Ecto neural progenitor cell (in vitro differentiated cells): ENCODE measurements at regions not wholly inside any gene's neighbourhood (a gene's known extent, or its start where the extent isn't known, plus 50 kb on each side); places are given as distances from the start of the nearest gene placed in this dataset.

Source experiments
- DNase-seq: peaks from one replicate; pipeline ENCODE4 v3.0.0-alpha.2; 2018; ENCODE audit warnings: low spot score

DNA sequence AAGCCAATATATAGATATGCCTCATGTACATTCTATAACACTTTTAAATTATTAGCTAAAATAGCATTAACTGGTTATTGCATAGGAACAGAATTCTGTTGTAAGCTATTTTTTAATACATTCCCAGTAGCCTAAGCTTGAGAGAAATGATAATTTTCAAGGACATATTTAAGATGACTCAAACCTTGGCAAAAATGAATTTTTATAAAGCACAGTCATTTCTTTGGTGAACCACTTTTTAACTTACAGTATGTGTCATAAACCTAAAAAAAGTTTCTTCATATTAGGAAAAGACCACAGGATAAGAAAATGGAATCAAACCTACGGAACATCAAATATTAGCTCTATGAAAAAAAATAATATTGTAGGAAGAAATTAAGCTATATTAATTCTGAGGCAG is 986.3 kb downstream of the STIM2 start:
- no peak for DNase-seq

DNA sequence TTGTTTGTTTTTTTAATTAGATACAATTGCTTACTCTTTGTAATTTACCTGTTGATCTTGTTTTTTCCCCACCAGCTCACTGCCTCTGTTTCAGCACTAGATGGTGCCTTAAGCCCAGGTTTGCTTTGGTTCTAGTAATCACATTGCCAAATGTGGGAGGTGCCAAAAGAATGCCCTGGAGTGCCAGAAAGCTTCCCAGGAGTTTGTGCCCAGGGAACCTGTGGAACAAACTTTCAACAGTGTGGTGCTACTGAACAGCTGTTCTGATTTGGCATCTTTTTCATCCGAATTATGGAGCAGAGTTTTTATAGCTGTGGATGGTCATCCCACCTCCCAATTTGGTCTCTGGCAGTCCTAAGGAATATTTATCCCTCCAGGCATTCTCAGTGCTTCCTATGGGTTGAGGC is 1000.7 kb downstream of the STIM2 start:
- DNase-seq = peak; percentile 53

DNA sequence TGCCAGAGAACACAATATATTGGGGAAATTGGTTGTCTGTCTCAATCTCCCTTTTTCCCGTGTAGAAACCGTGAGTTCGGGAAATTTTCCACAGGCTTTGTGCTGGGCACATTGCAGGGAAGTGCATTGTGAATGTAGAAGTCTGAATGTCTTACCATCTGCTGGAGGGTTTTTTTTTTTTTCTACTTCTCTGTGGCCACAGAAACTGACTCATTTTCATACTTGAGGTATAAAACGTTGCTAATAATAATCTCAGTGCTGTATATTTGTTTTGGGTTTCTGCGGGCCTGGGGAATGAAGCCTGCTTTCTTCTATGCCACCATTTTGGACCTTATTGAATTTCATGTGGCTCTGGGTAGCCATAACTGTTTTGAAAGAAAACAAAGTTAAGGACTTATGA is 1001.2 kb downstream of the STIM2 start:
- DNase-seq = no peak

DNA sequence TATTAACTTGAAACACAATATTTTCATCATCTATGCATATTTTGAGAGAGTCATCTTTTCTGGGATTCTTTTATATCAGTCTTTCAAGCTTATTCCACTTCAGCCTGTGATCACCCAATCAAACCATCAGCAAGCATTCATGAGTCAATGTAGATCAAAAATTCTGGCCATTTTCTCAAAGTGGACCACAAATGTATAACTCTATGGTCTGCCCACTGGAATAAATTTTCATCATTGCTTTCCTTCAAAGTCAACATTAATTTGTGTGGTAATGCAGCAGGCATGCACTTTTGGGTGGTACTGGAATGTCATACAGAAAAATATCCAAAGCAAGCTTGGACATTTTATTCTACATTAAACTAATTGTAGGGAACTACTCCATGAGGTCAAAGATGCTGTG is 1013.0 kb downstream of the STIM2 start:
- no peak for DNase-seq

DNA sequence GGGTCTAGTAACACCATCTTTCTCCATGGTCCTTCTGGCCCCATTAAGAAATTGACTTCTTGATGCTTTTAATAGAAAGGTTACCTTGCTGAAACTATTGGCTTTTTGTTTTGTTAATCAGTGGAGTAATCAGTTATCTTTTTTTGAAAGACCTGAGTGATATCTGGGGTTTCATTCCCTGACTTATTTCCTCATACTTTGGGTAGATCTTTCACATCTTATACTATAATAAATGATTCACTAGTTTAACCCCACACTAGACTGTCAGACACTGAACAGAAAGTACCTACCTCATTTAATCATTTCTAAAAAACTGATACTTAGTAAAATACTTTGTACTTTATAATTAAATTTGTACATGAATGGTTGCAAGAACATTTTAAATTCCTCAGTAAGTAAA is 1021.1 kb downstream of the STIM2 start:
- DNase-seq = no peak

DNA sequence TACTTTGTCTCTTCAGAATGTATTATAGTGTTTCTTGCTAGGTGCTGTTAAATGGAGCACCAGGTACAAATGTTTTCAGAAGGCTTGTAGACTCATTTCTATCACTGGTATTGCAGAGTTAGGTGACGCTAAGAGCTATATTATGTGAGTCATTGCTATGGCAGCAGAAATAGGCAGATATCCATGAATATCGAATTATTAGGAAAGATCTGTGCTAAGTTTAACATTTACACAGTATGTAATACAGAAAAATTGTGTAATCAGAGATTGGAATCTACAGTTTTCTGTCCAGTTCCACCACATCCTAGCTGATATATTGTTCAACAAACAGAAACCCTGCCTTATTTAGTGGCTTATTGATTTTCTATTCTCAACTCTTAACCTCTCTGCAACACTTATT is 1025.5 kb downstream of the STIM2 start:
- DNase-seq = no peak

DNA sequence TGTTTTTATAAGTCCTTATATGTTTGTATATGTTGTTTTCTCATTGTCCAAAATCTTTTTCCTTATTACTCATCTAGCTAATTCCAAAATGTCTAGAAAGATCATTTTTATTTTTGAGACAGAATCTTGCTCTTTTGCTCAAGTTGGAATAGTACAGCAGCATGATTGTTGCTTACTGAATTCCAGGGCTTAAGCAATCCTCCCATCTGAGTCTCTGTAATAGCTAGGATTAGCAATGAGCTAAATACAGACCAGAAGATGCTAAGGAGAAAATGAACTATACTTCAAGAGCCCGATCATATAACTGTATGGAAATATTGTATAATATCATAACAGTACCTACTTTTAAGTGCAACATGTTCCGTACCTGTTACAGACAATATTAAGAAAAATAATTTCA is 1027.0 kb downstream of the STIM2 start:
- DNase-seq = no peak

DNA sequence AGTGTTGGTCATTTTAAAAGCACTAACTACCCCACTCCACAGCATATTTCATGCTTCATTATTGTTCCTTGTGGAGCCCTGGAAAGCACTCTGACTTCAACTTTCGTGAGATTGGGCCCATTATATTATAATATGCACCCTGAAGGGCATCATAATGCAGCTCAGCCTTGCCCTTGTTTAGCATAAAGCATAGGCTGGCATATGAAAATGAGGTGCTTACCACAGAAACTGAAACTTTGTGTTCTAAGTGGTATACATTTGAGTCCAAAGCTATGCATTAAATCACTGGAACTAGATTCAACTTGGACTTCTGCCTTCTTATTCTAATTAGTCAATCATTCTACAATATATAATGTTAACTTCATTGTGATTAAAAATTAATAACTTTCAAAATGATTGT is 1027.9 kb downstream of the STIM2 start:
- DNase-seq = no peak

DNA sequence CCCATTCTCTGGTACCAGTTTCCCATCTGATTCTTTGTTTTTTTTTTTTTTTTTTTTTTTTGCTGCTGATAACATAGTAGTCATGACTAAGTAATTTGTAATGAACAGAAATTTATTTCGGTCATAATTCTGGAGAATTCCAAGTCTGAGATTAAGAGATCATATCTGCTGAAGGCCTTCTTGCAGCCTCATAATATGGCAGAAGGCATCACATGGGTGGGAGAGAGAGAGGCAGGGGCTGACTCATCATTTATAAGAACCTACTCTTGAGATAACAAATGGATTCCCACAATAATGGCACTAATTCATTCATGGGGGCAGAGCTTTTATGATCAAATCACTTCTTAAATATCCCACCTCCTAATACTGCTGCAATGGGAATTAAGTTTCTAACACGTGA is 1034.3 kb downstream of the STIM2 start:
- no peak for DNase-seq

DNA sequence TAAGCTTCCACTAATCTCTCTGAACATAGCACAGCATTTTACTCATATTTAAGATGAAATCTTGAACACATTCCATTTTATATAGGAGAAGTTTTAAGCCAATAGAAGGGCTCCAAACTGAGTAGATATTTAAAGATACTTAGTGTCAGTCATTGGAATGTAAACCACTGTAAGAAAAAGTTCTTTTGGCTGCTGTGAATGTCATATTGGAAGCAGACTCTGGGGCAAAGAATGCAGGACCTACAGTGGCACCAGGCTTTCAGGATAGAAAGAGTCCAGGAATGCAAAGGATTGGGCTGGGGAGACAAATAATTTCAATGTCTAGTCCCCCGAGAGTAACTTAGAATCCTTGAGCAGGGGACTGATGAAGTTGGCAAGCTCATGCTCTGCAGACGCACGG is 1047.7 kb downstream of the STIM2 start:
- no peak for DNase-seq

DNA sequence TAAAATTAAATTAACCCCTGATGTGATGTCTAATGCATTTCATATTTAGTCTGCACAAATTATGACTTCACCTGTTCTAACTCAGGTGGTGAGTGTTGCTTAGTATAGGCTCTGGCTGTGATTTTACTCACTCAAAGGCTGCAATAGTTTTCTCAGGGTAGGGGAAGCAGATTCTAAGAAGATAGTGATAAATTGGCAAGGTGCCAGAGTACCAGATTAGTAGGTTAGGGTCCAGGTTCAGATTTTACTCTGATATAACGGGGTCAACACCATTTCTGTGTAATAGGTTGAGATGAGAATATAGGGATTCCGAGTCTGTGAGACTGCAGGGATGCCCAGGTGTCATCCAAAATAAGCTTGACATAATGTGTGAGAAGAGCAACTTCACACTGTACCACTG is 1049.6 kb downstream of the STIM2 start:
- DNase-seq = no peak

DNA sequence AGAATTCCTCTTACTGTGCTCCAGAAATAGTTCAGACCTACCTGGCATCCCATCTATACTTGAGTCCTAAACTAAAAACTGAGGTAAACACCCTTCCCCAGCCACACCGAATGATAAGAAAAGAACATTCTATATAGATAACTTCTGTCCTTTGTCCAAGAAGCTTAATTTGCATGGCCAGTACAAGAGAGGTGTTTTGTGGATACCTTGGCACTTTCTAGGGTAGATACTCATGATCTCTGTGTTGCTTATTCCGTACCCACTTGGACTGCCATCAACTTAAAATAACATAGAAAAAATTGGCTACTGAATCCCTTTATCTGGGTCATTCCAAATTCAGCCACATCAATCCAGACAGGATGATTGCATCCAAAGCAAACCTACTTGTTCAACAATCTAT is 1050.4 kb downstream of the STIM2 start:
- DNase-seq = no peak

DNA sequence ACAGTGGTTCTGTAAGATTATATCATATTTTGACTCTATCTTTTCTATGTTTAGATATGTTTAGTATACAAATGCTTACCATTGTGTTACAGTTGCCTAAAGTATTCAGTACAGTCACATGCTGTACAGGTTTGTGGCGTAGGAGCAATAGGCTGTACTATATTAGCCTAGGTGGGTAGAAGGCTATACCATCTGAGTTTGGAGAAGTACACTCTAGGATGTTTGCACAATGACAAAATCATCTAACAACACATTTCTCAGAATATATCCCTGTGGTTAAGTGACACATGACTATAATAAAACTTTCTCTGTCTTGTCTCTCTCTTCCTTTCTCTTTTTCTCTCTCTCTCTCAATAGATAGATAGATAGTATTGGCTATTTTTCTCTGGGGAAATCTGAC is 1053.1 kb downstream of the STIM2 start:
- DNase-seq = no peak

DNA sequence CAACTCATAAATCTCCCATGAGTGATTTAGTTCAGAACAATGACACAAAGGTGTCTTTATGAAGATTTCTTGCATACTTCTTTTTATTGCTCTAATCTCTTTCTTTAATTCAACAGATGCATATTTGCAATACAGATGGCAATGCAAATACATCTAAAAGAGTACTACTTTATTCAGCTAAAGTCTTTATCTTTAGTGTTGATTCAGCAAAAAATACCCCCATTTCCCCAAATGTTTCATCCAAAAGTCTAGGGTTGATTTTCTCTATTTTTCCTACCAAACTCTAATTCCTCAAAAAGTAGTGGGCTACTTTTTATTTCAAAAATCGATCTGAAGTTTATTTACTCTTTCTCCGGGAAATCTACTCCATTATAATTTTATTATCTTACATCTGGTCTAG is 1055.2 kb downstream of the STIM2 start:
- no peak for DNase-seq

DNA sequence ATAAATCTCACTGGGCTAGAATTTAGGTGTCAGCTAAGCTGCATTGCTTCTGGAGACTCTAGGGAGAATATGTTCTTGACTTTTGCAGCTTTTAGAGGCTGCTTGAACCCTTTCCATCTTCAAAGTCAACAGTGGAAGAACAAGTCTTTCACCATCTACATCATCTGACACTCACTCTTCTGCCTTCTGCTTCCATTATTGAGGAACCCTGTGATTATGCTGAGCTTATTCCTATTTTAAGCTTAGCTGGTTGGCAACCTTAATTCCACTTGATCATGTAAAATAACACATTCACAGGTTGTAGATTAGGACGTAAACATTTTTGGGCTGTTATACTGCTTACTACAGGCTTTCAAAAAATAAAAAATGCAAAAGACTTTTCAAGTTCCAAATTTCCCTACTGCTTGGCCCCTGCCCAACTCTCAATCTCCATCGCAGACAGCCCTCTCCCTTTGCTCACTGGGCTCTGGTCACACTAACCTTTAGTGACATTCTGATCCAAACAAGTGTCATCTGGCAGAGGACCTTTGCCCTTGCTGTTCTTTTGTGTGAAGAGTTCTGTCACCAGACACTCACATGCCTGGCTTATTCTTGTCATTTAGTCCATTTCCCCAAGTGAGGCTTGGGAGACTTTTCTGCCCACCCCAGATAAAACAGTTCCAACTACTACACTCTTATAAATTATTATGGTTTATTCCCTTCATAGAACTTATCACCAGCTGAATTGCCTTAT is 1056.0 kb downstream of the STIM2 start:
- DNase-seq = peak; percentile 49

DNA sequence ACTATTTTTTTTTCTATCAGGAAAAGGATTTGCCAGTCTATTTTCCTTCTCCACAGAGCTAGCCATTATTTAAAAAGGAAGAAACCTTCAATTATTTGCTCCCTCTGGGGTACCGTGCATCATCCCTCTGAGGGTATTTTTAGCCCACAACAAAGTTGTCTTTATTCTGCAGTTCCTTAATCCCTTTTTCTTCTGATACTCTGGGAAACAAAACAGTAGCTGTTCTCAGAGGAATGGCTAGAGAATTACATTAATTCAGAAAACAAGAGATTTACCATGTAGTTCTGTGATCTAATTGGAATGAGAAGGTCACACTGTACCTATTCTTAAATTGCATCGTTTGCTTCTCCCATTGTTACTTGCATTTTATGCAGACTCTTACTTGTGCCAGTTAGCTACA is 1056.7 kb downstream of the STIM2 start:
- DNase-seq = no peak

DNA sequence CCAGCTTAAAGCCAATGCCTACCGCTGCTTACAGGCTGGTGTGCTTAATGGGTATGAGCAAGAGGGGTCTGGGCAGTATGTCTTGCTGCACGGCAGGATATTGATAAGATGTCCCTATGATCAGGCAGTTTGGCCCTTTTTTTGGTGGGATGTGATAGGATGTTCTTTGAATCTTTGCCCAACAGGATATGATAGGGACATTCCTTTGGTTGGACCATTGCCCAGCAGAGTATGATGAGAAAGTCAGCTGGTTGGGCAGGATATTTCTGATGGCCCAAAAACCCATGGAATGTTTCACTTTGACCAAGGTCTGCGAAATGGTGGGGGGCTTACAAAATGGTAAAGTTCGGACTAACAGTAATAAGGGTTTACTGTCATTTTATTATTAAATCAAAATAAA is 1060.6 kb downstream of the STIM2 start:
- no peak for DNase-seq

DNA sequence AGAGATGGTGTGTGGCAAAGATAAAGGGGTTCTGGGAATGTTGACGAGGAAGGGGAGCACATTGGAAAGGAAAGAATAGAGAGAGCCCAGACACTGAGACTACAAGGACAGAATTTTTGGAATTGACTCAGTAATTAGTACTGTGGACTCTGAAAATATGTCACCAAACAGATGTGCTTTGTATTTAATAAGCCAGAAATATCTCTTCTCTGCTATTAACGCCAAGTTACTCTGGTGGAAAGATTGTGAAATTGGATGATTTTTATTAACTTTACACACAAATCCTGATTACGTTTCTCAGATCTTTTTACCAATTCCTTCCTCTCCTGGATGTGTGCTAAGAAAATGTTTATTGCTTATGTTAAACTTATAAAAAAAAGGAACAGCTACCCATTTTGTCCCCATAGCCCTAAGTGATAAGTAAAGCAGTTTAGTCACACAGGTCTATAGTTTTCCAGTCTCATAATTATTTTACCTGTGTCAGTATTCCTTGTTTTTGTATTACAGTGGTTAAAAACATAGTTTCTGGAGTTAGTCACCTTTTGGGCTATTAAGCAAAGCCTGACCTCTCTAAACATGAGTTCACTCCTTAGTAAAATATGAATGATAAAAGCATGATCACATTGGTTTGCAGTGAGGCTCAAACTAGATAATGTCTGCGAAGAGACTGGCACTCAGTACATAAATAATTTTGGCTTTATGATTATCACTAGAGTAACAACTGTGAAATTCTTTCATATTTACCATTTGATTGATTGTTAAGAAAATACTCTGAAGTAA is 1068.3 kb downstream of the STIM2 start:
- DNase-seq = no peak

DNA sequence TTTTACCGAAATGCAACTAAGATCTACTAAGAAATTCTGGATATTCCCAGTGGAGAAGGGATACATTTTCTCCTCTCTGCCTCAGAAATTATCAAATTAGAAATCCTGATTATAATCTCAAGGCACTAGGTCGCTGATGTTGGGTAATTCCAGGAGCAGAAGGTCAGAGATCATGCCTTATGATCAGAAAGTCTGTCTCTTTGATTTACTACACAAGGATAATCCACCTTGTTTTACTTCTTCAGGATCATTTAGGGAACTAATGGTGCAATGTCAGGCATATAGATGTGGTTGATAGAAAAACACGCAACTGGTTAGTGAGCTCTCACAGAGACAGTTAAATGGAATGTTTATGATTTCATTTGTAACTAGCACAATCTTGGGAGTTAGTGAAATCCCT is 1069.7 kb downstream of the STIM2 start:
- no peak for DNase-seq

DNA sequence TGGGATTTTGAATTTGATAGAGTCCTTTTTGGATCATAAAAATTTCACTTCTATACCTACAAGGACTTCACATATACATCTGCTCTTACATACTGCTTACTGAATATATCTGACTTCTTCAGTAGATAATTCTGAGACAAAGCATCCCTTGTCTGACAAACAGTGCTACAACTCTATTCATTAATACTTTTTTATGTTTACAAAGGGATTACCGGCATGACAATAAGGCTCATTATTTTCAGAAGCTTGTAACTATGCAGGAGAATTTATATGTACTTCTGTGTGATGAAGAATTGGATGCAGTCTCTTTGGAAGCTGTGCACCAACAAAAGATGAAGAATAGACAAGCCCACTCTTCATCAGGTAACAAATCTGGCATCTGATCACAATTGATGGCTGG is 1070.3 kb downstream of the STIM2 start:
- DNase-seq = no peak

DNA sequence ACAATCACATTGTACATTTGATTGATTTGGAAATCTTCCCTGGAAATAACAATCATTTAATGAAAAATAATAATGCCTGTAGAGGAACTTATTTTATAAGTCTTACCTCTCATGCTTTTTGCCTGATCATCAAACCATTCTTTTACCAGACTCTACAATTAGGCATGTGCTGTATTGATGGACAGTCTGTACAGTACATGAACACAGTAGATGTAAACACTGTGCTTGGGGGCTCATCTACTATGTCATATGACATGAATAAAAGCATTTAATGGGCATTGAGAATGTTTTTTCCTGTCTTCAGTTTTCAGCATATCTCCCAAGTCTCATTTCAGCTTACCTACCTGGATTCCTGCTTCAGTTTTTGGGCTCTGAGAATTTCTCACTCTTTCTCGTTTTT is 1070.9 kb downstream of the STIM2 start:
- no peak for DNase-seq

DNA sequence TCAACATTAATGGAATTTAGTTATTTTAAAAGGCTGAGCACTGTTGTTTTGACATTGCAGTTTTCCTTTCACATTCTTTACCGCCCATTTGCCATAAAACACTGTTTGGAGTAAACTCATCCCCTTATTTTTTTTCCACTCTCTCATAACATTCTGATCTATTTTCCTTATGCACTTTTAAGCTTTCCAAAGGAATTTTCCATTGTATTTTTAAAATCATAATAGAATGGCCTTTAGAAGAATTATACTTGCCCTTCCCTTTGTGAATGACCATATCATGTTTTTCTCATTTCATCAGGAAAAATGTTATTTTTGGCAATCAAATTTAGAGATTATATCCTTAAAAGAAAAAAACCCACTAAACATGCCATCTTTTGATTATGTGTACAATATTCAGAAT is 1074.2 kb downstream of the STIM2 start:
- DNase-seq = no peak

DNA sequence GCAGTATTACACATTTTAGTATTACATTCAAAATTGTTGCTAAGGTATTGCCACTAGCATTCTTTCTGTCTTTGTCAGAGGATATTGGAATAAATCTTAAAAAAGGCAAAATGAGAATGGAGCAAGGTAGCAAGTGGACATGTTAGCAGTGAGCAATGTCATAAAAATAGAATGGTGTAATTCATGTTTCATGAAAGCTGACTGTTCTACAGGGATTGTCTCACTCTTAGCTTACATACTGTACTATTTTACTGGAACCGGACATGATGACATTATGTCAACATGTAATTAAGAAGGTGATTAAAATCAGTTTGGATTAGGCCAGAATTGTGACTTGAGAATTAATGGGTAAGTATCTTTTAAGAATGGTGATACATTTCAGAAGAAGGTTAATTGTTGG is 1086.2 kb downstream of the STIM2 start:
- DNase-seq = no peak

DNA sequence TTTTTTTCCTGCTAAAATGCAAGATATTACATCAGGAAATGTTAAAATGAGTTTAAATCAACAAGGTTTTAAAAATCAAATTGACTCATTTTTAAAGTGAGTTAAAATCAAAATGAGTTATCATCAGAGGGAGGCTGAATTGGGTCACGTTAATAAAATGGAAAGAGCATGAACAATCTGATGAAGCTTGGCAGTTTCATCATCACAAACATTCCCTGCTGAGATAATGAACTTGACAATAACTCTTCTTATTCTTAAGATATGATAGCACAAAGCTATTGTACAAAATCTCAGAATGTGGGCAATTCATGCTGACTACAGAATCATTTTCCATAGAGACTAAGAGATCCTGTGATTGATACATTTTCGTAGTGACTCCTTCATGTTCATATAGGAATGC is 1086.7 kb downstream of the STIM2 start:
- DNase-seq = no peak
